ENCODE measurements at regions not wholly inside any gene's neighbourhood (a gene's known extent, or its start where the extent isn't known, plus 50 kb on each side); places are given as distances from the start of the nearest gene placed in this dataset.
A peak's percentile ranks its signal among the peaks of the same experiment; 100 is the strongest.

DNA sequence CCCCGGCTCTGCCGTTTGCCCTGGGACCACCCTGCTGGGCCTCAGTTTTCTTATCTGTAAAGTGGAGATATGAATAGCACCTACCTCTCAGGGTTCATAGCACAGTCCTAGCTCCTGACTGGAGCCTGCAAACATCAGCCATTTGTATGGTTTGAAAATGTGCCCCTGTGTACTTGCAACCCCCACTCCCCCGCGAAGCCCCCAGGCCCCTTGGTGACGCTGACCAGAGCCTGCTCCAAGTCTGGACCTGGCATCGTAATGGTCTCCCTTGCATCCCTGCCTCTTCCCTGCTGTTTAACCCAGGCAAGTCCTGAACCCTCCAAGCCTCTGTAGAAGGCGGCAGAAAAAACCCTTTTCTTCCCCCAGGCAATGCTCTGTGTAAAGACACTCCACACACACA, 128.0 kb downstream of the IRF8 start:
- Mint-ChIP-seq H3K9me3 (peaks cover 5 to 41% (median 22%) of the 10 kb centered on the region in 7 donors), H3K36me3 (peaks cover 9 to 20% of the 10 kb centered on the region in 2 donors), H3K27ac (no peak overlapping the region), H3K27me3 (peaks cover 17 to 71% (median 48%) of the 10 kb centered on the region in 3 donors), H3K4me1 (no peaks in the 10 kb centered on the region), H3K4me3 (no peak overlapping the region)
- no peak for ATAC-seq (ENCODE audit: low read depth in 2 of 2)
- no peak for DNase-seq

DNA sequence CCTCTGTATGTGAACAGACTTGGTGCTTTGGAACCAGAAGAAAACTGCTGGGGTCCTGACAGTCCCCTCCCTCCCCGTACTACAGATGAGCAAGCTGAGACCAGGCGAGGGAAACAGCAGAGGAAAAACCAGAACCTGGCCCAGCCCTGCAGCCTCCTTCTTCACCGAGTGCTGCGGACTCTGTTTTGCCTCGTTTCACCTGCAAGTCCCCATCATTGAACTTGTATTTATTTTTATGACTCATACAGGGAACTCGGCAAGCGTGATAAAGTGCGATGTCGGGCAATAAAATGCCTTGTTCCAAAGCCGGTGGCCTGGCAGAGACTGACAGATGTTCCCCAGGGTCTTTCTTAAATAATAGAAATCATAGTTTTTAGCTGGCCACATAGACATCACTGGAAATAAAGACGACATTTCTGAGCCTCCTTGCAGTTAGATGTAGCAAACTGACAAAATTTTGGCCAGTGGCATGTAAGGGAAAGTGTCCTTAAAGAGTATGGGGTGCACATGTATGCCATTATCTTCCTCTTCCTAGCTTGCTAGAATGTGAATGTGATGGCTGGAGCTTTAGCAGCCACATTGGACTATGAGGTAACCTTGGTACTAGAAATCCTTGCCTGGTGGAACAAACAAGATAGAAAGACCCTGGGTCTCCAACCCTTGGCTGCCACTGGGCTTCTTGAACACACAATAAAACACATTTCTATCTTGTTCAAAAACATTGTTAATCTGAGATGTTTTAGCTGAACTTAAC, 128.6 kb downstream of the IRF8 start:
- DNase-seq, result no peak
- no peak for ATAC-seq (ENCODE audit: low read depth in 2 of 2)
- Mint-ChIP-seq H3K4me1 (no peaks in the 10 kb centered on the region), H3K36me3 (peaks cover 9 to 20% of the 10 kb centered on the region in 2 donors), H3K4me3 (no peak overlapping the region), H3K9me3 (peaks cover 5 to 41% (median 22%) of the 10 kb centered on the region in 7 donors), H3K27ac (peak overlapping the region in 1 of 6 donors; percentile 87), H3K27me3 (peaks cover 21 to 73% (median 54%) of the 10 kb centered on the region in 3 donors)

DNA sequence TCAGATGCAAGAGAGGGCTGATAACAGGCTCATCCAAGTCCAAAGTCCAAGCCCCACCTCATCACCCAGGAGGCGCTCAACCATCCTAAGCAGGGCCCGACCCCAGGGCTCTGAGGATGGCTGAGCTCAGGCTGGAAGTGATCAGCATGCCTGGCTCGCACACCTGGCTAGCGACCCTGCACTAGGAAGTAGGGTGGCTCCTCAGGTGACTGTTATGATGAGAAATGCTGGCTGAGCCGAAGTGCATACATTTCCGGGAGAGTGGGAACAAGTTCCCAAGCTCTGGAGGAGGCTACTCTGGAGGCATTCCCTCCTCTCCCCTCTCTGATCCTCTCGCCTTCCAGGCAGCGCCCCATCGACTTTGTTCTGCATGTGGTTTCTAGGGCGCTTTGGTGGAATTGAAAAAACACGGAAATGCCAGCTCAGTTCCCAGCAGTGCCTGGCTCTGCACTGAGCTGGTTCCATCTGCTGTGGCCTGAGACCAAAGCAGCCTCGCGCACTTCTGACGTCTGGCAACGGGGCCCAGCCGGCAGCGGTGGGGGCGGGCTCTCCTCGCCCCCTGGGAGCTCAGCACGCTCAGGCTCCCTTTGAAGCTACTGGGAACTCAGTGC, 130.3 kb downstream of the IRF8 start:
- ATAC-seq (ENCODE audit: low read depth in 2 of 2) (peak in 1 of 2 donors; percentile 33), DNase-seq (no peak)
- no peak overlapping the region for H3K4me3 Mint-ChIP-seq
- H3K36me3 Mint-ChIP-seq, result peaks cover 0 to 20% of the 10 kb centered on the region in 2 donors
- peak overlapping the region in 1 of 6 donors; percentile 20 for H3K27ac Mint-ChIP-seq
- H3K9me3 Mint-ChIP-seq, result peaks cover 5 to 29% (median 15%) of the 10 kb centered on the region in 7 donors
- no peaks in the 10 kb centered on the region for H3K4me1 Mint-ChIP-seq
- H3K27me3 Mint-ChIP-seq, result peaks cover 21 to 85% (median 69%) of the 10 kb centered on the region in 3 donors

DNA sequence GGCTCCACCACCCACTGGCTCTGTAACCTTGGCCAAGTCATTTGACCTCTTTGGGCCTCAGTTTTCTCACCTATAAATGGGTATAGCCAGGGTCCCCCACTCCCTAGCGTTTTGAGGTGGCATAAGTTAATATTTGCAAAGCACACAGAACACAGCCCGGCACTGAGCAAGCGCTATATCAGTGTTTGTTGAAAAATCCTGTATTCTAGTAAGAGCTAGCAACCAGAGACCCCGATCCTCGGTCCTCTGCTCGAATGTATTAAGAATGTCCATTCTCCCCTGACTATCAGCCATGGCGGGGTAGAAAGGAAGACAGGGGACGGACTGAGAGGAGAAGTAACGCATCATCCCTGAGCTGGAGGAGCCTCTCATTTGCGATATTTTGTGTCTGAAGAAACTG, 131.2 kb downstream of the IRF8 start:
- H3K9me3 Mint-ChIP-seq, result peaks cover 3 to 20% (median 7%) of the 10 kb centered on the region in 7 donors
- DNase-seq (no peak), ATAC-seq (ENCODE audit: low read depth in 2 of 2) (no peak)
- peak overlapping the region in 1 of 6 donors; percentile 53 for H3K27ac Mint-ChIP-seq
- H3K36me3 Mint-ChIP-seq, result peaks cover 0 to 13% of the 10 kb centered on the region in 2 donors
- peaks cover 22 to 87% (median 71%) of the 10 kb centered on the region in 3 donors for H3K27me3 Mint-ChIP-seq
- H3K4me1 Mint-ChIP-seq, result no peaks in the 10 kb centered on the region
- H3K4me3 Mint-ChIP-seq, result no peak overlapping the region

DNA sequence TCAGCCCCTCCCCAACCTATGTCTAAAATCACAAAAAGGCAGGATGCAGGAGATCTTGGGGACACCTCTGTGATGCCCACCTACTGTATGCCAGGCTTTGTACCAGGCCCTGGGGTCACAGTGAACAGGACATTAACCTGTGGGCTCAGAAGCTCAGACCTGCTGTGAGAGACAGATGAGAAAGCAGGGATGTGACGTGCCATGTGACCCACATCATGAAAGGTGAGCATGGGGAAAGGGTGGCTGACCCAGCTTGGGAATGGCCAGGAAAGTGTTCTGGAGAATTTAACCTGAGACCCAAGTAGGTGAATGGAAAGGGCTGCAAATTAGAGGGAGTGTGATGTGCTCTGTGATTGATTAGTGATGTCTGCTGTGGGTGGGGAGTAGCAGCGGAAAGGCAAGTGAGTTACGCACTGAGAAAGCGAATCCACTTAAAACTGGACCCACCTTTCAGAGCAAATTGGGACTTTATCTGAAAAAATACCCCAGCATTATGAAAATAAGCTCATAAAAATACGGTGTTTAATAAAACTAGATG, 132.2 kb downstream of the IRF8 start:
- Mint-ChIP-seq H3K9me3 (peaks cover 0 to 16% (median 4%) of the 10 kb centered on the region in 7 donors), H3K4me3 (peak overlapping the region in 1 of 8 donors; percentile 9), H3K4me1 (no peaks in the 10 kb centered on the region), H3K36me3 (peaks cover 0 to 8% of the 10 kb centered on the region in 2 donors), H3K27ac (peak overlapping the region in 1 of 6 donors; percentile 78), H3K27me3 (peaks cover 21 to 78% (median 63%) of the 10 kb centered on the region in 3 donors)
- DNase-seq (no peak), ATAC-seq (ENCODE audit: low read depth in 2 of 2) (no peak)

DNA sequence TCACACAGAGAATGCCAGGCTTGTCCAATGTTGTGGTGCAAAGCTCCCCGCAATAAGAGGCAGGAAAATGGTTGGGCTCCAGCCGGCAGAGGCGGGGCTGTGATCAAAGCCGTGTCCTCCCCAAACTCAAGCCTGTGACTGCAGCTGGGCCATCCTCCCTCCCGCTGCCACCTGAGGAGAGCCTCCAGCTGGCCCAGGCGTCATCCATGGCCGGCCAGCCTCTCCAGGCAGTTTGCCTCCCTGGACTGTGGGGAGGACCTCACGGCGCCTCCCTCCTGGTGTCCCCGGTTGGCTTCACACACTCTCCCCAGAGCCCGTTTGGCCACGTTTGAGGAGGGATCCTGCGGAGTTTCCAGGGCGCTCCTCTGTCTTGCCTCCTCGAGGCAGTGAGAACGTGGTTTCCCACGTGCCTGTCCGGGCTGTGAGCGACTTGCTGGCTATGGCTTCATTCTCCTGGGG, 134.1 kb downstream of the IRF8 start:
- ATAC-seq (ENCODE audit: low read depth in 2 of 2) (no peak), DNase-seq (no peak)
- Mint-ChIP-seq H3K4me1 (no peaks in the 10 kb centered on the region), H3K36me3 (peaks cover 0 to 6% of the 10 kb centered on the region in 2 donors), H3K9me3 (peaks cover 0 to 12% (median 4%) of the 10 kb centered on the region in 7 donors), H3K27me3 (peaks cover 22 to 72% (median 61%) of the 10 kb centered on the region in 3 donors), H3K27ac (no peak overlapping the region), H3K4me3 (no peak overlapping the region)

DNA sequence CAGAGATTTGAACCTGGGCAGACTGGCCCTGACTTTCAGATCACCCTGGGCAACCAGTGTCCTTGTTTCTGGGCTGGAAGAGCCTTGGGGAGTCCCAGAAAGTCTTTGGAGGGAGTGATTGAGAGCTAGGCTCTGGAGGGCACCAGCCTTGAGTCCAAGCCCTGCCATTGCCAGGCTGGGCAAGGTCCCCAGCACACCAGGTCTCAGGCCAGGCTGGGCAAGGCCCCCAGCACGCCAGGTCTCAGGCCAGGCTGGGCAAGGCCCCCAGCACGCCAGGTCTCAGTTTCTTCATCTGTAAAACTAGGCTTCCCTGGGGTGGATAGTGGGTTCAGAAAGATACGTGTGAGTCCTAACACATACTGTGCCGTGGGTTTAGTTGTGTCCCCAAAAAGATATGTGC, 135.0 kb downstream of the IRF8 start:
- DNase-seq, result no peak
- Mint-ChIP-seq H3K27me3 (peaks cover 20 to 62% (median 53%) of the 10 kb centered on the region in 3 donors), H3K27ac (no peak overlapping the region), H3K4me1 (no peaks in the 10 kb centered on the region), H3K9me3 (peaks cover 0 to 8% (median 3%) of the 10 kb centered on the region in 7 donors), H3K4me3 (no peak overlapping the region), H3K36me3 (no peaks in the 10 kb centered on the region)
- no peak for ATAC-seq (ENCODE audit: low read depth in 2 of 2)

DNA sequence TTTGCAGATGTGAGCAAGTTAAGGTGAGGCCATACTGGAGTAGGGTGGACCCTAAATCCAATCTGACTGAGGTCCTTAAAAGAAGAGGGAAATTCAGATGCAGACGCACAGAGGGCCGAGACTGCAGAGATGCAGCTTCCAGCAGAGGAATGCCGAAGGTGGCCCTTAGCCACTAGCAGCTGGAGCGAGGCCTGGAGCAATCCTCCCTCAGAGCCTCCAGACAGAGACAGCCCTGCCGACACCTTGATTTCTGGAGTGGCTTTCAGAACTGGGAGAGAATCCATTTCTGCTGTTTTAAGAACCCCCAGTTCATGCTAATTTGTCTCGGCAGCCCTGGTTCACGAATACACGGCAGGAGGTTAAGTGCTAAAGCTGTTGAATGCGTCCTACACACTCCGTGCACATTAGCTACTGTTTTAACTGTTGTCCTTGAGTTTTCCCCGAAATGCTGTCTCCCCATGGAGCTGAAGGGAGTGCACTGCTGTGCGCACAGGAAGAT, 135.5 kb downstream of the IRF8 start:
- H3K4me3 Mint-ChIP-seq, result no peak overlapping the region
- ATAC-seq (ENCODE audit: low read depth in 2 of 2) (no peak), DNase-seq (no peak)
- H3K27me3 Mint-ChIP-seq, result peaks cover 20 to 58% (median 49%) of the 10 kb centered on the region in 3 donors
- H3K9me3 Mint-ChIP-seq, result peaks cover 0 to 8% (median 3%) of the 10 kb centered on the region in 7 donors
- H3K4me1 Mint-ChIP-seq, result no peaks in the 10 kb centered on the region
- H3K36me3 Mint-ChIP-seq, result no peaks in the 10 kb centered on the region
- no peak overlapping the region for H3K27ac Mint-ChIP-seq

DNA sequence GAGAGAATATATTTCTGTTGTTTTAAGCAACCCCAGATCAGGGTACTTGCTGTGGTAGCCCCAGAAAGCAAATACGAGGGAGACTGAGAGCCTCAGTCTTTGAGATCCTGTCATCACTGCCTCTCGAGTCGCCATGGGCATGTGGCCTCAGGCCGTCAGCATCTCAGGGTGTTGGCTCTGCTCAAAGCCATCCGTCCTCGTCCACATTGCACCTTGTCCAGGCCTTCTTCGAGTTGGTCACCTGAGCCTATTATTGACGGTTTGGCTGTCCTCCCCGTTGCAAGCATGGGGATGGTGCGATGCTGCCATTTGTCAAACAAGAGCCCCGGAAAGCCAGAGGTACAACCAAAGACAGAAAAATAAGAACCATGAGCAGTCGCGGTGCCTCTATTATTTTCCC, 136.9 kb downstream of the IRF8 start:
- Mint-ChIP-seq H3K9me3 (peaks cover 0 to 6% (median 3%) of the 10 kb centered on the region in 7 donors), H3K27ac (no peak overlapping the region), H3K4me3 (no peak overlapping the region), H3K4me1 (no peaks in the 10 kb centered on the region), H3K27me3 (peaks cover 21 to 53% (median 53%) of the 10 kb centered on the region in 3 donors), H3K36me3 (no peaks in the 10 kb centered on the region)
- DNase-seq (no peak), ATAC-seq (ENCODE audit: low read depth in 2 of 2) (no peak)

DNA sequence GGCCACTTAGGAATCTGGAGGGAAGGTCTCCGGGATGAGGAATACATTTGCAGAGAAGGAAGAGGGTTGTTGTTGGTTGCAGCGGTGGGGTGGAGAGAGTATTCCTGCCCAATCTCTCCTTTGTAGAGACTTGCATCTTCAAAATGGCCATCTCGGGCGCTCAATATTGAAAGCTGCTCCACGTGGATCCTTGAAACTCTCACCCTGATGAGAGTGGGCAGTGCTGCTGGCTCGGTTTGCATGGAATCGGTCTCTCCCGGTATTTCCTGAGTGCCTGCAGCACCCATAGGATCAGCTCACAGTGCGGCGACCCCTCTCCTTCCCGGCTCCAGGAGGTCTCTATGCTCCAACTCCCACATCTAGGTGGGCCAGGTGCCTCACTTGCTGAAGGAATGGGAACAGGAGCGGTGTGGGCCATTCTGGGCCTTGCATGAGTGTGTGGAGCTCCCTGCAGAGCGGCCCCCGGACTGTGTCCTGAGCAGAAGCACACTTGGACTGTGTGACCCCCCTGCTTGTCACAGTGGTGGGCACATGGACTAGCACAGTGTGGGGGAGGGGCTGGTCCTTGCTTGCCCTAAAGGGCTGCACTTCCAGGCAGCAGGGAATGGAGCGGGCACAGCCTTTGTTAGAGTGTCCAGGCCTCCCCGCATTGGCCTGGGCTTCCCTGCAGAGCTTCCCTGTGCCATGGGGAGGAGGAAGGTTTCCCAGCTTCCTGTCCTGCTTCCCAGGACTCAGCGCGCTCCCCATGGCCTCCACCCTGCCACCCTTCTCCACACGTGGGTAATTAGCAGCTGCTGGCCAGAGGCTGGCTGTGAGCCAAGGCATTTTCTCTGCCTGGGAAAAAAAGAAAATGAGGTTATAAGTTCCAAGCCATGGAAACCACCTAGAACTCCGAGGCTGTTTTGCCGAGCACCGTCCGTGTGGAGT, 139.3 kb downstream of the IRF8 start:
- peaks cover 22 to 43% (median 37%) of the 10 kb centered on the region in 3 donors for H3K27me3 Mint-ChIP-seq
- peaks cover 0 to 5% (median 0%) of the 10 kb centered on the region in 3 donors for H3K4me1 Mint-ChIP-seq
- H3K9me3 Mint-ChIP-seq, result no peaks in the 10 kb centered on the region
- no peak overlapping the region for H3K27ac Mint-ChIP-seq
- ATAC-seq (ENCODE audit: low read depth in 2 of 2) (no peak), DNase-seq (no peak)
- no peak overlapping the region for H3K4me3 Mint-ChIP-seq
- no peaks in the 10 kb centered on the region for H3K36me3 Mint-ChIP-seq

DNA sequence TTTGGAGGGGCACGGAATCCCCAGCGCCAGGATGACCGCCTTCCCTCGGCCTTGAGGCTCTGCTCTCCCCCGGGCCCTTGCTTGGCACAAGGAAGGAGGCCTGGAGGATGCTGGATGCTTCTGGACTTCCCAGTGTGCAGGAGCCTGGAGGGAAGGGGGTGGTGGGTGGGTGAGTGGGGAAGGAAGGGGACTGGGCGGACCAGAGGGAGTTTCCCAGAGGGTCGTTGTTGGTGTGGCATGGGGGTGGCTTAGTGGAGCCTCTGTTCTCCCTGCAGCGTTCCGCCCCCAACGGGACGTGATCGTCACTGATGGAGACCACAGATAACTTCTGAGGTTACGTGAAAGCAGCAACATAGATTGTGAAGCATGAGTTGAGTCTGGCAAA, 140.0 kb downstream of the IRF8 start:
- no peak overlapping the region for H3K27ac Mint-ChIP-seq
- no peak for DNase-seq

DNA sequence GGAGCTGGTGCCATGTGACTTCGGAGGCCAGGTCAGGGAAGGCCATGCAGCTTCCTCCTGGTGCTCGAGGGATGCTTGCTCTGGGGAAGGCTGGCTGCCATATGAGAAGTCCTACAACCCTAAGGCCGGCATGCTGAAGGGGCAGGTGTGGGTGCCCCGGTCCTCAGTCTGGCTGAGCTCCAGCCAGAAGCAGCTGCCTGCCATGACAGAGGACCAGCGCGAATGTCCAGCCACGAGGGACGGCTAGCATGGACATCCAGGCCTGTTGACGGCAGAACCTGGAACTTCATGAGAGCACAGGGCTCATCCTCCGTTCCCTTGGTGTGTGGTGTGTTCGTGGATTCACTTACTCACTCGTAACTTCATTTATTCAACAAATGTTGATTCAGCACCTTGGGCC, 140.6 kb downstream of the IRF8 start:
- Mint-ChIP-seq H3K36me3 (no peaks in the 10 kb centered on the region), H3K4me1 (peaks cover 0 to 9% (median 4%) of the 10 kb centered on the region in 3 donors), H3K27ac (no peak overlapping the region), H3K27me3 (peaks cover 35 to 45% (median 42%) of the 10 kb centered on the region in 3 donors), H3K4me3 (no peak overlapping the region), H3K9me3 (no peaks in the 10 kb centered on the region)
- ATAC-seq (ENCODE audit: low read depth in 2 of 2) (no peak), DNase-seq (no peak)

More for the DNA sequence above, 140.0 kb downstream of the IRF8 start:
- no peak for ATAC-seq (ENCODE audit: low read depth in 2 of 2)
- Mint-ChIP-seq H3K27me3 (peaks cover 28 to 42% (median 37%) of the 10 kb centered on the region in 3 donors), H3K4me3 (no peak overlapping the region), H3K4me1 (peaks cover 0 to 7% (median 0%) of the 10 kb centered on the region in 3 donors), H3K9me3 (no peaks in the 10 kb centered on the region), H3K36me3 (no peaks in the 10 kb centered on the region)

DNA sequence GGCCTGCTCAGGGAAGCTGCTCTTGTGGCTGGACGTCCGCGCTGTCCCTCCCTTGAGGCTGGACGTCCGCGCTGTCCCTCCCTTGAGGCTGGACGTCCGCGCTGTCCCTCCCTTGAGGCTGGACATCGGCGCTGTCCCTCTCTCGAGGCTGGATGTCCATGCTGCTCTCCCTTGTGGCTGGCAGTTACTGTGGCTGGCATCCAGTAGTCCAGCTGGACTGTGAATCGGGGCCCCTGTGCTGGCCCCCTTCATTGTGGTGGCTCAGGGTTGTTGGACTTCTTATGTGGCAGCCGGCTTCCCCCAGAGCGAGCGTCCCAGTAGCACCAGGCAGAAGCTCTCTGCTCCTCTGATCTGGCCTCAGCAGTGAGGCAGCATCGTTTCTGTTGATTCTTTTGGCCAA, 141.5 kb downstream of the IRF8 start:
- ATAC-seq (ENCODE audit: low read depth in 2 of 2) (no peak), DNase-seq (no peak)
- H3K36me3 Mint-ChIP-seq, result no peaks in the 10 kb centered on the region
- peaks cover 31 to 45% (median 34%) of the 10 kb centered on the region in 3 donors for H3K27me3 Mint-ChIP-seq
- H3K27ac Mint-ChIP-seq, result no peak overlapping the region
- peaks cover 7 to 18% (median 12%) of the 10 kb centered on the region in 3 donors for H3K4me1 Mint-ChIP-seq
- no peak overlapping the region for H3K4me3 Mint-ChIP-seq
- H3K9me3 Mint-ChIP-seq, result no peaks in the 10 kb centered on the region

Measured in naive B cell (primary cell).